Neural cell (in vitro differentiated cells): ENCODE measurements at regions not wholly inside any gene's neighbourhood (a gene's known extent, or its start where the extent isn't known, plus 50 kb on each side); places are given as distances from the start of the nearest gene placed in this dataset.
"Not testable (repeated sequence)": the region's sequence is repeated elsewhere in the genome, so short reads cannot be mapped to it uniquely, and the experiment has no call there.

Source experiments
- EP300 ChIP-seq: fragments of 450-650 bp; conservative IDR thresholded peaks from 2 replicates; pipeline ENCODE4 v1.6.1; 2014; ENCODE audit warnings: antibody characterized with exemption, mild to moderate bottlenecking, moderate library complexity; ENCODE audit not compliant: poor library complexity, severe bottlenecking
- EZH2 ChIP-seq: fragments of 200-600, 300-800 bp; shearing (Covaris generic), sonication (generic); IDR thresholded peaks from 2 replicates; pipeline ENCODE4 v1.6.1; 2014; ENCODE audit warnings: antibody characterized with exemption, low read length, borderline replicate concordance, mild to moderate bottlenecking; ENCODE audit not compliant: insufficient read depth, poor library complexity, severe bottlenecking
- POLR2AphosphoS5 ChIP-seq: IDR thresholded peaks from 2 replicates; pipeline ENCODE4 v1.6.1; 2012
- RAD21 ChIP-seq: fragments of 450-650 bp; conservative IDR thresholded peaks from 2 replicates; pipeline ENCODE4 v1.6.1; 2014; ENCODE audit warnings: antibody characterized with exemption, mild to moderate bottlenecking, moderate library complexity
- SMC3 ChIP-seq: fragments of 450-650 bp; conservative IDR thresholded peaks from 2 replicates; pipeline ENCODE4 v1.6.1; 2014; ENCODE audit warnings: antibody characterized with exemption, mild to moderate bottlenecking, moderate library complexity; ENCODE audit not compliant: poor library complexity
- TAF1 ChIP-seq: IDR thresholded peaks from 2 replicates; pipeline ENCODE4 v1.6.1; 2012; ENCODE audit warnings: low read depth
- TF ChIP-seq, protein P1 (sequence below): fragments of 450-650 bp; IDR thresholded peaks from 2 replicates; pipeline ENCODE4 v1.5.1; 2014; ENCODE audit warnings: antibody characterized with exemption, mild to moderate bottlenecking, moderate library complexity; ENCODE audit not compliant: poor library complexity, severe bottlenecking
- TF ChIP-seq, protein P2 (sequence below): IDR thresholded peaks from 2 replicates; pipeline ENCODE4 v1.6.1; 2012; ENCODE audit warnings: borderline replicate concordance

DNA sequence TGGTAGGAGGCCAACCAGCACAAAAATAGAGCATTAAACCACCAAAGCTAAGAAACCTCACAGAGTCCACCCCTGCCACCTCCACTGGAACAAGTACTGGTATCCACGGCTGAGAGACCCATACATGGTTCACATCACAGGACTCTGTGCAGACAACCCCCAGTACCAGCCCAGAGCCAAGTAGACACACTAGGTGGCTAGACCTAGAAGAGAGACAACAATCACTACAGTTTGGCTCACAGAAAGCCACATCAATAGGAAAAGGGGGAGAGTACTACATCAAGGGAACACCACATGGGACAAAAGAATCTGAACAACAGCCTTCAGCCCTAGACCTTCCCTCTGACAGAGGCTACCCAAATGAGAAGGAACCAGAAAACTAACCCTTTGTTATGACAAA lies 1614.9 kb downstream of the EFNB2 start:
- TF ChIP-seq, protein P1, sequence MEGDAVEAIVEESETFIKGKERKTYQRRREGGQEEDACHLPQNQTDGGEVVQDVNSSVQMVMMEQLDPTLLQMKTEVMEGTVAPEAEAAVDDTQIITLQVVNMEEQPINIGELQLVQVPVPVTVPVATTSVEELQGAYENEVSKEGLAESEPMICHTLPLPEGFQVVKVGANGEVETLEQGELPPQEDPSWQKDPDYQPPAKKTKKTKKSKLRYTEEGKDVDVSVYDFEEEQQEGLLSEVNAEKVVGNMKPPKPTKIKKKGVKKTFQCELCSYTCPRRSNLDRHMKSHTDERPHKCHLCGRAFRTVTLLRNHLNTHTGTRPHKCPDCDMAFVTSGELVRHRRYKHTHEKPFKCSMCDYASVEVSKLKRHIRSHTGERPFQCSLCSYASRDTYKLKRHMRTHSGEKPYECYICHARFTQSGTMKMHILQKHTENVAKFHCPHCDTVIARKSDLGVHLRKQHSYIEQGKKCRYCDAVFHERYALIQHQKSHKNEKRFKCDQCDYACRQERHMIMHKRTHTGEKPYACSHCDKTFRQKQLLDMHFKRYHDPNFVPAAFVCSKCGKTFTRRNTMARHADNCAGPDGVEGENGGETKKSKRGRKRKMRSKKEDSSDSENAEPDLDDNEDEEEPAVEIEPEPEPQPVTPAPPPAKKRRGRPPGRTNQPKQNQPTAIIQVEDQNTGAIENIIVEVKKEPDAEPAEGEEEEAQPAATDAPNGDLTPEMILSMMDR, result not testable (repeated sequence)
- not testable (repeated sequence) for TF ChIP-seq POLR2AphosphoS5, TAF1, EP300, EZH2, SMC3, RAD21
- TF ChIP-seq, protein P2, sequence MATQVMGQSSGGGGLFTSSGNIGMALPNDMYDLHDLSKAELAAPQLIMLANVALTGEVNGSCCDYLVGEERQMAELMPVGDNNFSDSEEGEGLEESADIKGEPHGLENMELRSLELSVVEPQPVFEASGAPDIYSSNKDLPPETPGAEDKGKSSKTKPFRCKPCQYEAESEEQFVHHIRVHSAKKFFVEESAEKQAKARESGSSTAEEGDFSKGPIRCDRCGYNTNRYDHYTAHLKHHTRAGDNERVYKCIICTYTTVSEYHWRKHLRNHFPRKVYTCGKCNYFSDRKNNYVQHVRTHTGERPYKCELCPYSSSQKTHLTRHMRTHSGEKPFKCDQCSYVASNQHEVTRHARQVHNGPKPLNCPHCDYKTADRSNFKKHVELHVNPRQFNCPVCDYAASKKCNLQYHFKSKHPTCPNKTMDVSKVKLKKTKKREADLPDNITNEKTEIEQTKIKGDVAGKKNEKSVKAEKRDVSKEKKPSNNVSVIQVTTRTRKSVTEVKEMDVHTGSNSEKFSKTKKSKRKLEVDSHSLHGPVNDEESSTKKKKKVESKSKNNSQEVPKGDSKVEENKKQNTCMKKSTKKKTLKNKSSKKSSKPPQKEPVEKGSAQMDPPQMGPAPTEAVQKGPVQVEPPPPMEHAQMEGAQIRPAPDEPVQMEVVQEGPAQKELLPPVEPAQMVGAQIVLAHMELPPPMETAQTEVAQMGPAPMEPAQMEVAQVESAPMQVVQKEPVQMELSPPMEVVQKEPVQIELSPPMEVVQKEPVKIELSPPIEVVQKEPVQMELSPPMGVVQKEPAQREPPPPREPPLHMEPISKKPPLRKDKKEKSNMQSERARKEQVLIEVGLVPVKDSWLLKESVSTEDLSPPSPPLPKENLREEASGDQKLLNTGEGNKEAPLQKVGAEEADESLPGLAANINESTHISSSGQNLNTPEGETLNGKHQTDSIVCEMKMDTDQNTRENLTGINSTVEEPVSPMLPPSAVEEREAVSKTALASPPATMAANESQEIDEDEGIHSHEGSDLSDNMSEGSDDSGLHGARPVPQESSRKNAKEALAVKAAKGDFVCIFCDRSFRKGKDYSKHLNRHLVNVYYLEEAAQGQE, result not testable (repeated sequence)
